Hepatic stellate cell (primary cell): ENCODE measurements at regions not wholly inside any gene's neighbourhood (a gene's known extent, or its start where the extent isn't known, plus 50 kb on each side); places are given as distances from the start of the nearest gene placed in this dataset.
"Not testable (repeated sequence)": the region's sequence is repeated elsewhere in the genome, so short reads cannot be mapped to it uniquely, and the experiment has no call there.

Experiments used
- DNase-seq: peaks from one replicate; pipeline ENCODE4 v3.0.0; 2011; ENCODE audit warnings: low spot score

DNA sequence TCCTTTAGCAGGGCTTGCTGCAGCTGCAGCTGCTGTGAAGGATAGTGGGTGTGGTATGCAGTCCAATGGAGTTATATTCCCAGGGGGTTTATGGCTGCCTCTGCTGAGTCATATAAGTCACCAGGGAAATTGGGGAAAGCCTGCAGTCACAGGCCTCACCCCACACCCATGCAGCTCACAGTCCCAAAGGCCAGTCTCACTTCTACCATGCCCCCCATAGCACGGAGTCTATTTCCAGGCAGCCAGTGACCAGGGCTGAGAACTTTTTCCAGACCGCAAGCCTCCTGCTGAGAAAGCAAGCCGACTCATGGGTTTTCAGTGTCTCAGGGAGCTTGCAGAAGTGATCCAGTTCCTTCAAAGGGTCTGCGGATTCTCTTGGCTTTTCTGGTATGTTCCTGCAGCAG, 322.4 kb upstream of the CLEC14A start:
- peak; percentile 14 for DNase-seq

DNA sequence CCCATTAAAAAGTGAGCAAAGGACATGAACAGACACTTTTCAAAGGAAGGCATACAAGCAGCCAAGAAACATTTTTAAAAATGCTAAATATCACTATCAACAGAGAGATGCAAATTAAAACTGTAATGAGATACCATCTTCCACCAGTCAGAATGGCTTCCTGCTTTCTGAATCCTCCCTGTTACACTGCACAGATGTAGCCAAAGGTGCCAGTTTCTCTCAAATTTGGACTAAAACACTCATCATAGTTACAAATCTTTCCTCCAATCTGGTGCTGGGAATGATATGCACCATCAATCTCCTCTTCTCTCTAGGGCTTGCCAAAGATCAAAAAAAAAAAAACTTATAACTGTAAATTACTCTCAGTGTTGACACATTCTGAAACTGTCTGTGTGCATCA, 311.8 kb upstream of the CLEC14A start:
- DNase-seq: no peak

DNA sequence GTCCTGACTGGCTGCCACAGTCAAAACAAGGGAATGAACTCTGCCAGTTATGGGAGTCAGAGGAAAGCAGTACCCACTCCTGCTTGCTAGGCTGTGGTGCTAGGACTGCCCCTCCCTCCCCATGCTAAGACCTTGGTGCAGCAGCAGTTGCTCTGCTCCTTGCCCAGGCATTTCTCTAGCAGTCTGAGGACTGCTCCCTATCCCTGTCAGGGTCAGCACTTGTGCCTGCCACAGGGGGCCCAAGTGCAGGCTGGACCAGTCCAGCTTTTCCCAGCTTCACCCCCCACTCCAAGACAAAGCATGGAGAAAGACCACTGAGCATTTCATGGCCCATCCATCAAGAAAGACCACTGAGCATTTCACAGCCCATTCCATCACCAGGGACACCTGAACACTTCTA, 305.8 kb upstream of the CLEC14A start:
- DNase-seq: no peak

- DNase-seq: no peak
Measured at GRCh38 chr14:38559711-38560110, 303.8 kb upstream of the CLEC14A start.

DNA sequence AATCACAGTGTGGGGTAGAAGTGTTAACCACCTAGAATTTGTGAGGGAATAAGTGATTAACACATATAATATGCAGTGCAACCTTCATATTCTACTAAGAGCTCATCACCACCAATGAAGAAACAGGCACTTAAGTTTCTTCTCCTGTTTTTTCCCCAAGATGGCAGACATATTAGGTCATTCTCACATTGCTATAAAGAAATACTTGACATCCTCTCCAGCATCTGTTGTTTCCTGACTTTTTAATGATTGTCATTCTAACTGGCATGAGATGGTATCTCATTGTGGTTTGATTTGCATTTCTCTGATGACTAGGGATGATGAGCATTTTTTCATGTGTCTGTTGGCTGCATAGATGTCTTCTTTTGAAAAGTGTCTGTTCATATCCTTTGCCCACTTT, 301.5 kb upstream of the CLEC14A start:
- DNase-seq: not testable (repeated sequence)

DNA sequence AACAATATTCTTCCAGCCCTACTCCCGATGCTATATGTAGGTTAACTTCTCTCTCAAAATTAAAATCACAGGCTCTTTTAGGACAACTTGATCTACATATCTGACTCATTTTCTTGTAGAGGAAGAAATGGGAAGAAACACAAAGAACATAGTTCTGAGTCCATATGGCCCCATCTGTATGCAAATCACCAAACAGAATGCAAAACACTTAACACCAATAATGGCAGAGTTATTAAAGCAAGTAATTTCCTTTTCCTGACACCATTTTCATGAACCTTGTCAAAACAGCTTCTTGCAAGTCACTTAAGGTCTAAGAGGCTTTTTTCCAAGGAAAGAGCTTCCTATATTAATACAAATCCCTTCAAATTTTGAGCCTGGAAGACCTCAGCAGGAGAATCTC, 300.4 kb upstream of the CLEC14A start:
- DNase-seq: no peak

DNA sequence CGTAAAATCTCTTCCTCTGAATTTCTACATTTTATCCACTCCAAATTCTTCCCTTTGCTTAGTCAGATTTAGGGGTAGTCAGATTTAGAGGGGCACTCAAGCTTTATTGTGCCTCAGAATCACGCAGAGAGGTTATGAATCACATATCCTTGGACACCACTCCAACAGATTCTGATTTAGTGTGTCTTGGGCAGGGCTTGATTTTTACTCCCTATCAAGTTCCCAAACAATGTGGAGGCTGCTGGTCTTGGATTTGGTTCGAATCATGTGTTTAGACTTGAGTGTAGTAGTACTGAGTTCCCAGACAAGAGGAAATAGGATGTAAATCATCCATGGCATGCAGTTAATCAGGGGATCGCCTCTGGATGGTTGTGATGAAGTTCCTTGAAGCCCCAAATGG, 298.1 kb upstream of the CLEC14A start:
- no peak for DNase-seq

DNA sequence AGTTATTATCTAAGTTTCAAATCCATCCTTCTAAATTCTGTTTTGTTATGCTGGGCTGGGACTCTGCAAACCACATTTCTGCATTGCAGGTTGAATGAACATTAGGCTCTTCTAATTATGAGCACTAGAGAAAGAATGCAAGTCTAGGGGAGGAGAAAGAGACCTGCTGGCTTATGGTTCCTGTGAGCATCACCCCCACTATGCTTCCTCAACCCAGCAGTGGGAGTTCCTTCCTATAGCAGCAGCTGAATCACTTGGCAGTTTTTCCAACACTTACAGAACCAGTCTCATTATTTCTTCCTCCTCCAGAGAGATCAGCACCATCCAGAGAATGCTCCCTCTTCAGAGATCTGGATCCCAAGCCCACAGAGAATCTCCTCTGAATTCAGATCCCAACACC, 297.7 kb upstream of the CLEC14A start:
- DNase-seq: peak; percentile 16

GRCh38 chr14:38549564-38549963, 293.7 kb upstream of the CLEC14A start:
- no peak for DNase-seq

GRCh38 chr14:38547961-38548490, 292.1 kb upstream of the CLEC14A start:
- DNase-seq: no peak

DNA sequence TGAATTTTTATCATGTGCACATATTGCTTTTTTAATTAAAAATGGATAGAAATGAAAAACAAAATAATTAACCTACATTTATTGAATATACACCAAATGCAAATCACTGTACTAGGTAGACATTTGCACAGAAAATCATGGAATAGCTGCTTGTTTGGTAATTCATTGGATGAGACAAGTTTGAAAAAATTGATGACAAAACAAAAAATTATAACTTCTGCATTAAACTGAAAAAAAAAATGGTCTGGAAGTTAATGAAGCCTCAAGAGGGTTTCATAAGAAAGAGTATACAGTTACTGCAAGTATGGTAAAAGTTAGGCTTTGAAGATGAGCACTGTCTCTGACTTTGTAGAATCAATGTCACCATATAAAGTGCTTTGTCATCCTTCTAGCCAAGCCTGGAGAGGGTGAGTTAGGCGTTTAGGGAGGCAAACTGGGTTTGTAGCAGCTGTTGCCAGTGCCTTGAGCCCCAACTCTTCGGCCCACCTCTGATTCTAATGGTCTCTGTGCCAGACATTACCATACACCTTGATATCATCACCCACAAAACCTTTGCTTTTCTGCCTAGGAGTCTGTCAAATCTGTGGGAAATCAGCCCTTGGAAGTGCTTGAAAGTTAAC, 291.1 kb upstream of the CLEC14A start:
- DNase-seq: no peak

- DNase-seq: no peak
Measured at GRCh38 chr14:38544776-38545175, 288.9 kb upstream of the CLEC14A start.

GRCh38 chr14:38543851-38544250, 288.0 kb upstream of the CLEC14A start:
- DNase-seq: not testable (repeated sequence)

GRCh38 chr14:38538053-38538452, 282.2 kb upstream of the CLEC14A start:
- DNase-seq: not testable (repeated sequence)

DNA sequence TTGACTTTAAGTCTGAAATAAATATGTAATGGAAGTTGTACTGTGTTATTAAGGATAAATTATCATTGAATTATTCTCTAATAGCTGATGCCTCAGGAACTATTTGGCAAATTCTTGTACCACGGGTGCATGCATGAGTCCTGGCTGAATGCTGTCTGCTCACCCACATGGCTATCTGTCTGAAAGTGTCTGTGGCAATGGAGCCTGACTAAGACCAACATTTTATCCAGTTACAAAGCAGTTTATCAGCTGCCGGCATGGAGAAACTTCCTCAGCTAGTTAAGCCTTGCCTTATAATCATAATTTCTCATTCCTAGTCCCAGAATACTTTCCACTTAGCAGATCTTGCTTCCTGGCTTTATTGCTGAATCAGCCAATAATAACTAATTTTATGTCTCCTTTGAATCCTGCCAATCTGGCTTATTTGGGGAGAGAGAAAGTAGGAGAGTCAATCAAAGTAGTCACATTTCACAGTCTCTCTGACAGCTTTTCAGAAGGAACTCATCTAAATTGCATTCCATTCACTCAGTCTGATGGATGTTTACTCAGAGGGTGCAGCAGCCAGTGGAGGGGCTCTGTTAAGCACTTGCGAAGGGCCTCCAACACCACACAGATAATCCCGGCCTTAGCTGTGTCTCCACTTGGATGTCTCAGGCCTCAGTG, 280.6 kb upstream of the CLEC14A start:
- DNase-seq: no peak

GRCh38 chr14:38528582-38528981, 272.7 kb upstream of the CLEC14A start:
- no peak for DNase-seq

DNA sequence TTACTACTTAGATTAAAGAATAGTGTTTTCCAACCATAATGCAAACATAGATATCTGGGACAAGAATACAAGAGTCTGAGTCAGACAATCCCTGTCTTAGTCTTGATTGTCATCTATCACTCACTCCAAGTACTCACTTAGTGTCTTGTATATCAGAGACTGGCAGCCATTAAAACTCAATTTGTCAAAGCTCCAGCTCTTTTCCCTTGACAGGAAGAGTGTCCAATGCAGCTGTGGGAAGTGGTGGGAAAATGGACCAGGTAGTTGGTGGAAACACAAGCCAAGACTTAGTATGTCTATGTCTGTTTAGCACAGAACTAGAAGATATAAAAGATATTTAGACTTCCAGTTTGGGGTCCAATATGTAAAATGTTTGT, 271.6 kb upstream of the CLEC14A start:
- DNase-seq: no peak

GRCh38 chr14:38526826-38527501, 271.1 kb upstream of the CLEC14A start:
- DNase-seq: no peak

GRCh38 chr14:38524636-38525509, 269.0 kb upstream of the CLEC14A start:
- DNase-seq: no peak

DNA sequence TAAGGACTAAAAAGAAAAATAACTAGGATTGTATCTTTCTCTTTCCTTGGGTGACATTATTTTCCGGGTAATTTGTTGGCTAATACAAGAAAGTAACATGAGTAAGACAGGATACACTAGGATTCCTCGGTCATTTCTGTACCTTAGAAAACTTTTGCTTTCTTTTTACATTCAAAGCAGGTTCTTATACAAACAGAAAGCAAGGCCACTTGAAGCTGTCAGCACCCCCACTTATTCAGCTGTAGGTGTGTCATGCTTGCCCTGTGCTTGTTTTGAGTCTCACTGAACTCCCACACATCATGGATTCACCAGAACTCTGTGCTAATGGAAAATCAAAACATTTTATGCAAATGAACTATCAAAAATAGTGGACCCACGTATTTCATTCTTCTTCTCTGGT, 266.8 kb upstream of the CLEC14A start:
- no peak for DNase-seq

DNA sequence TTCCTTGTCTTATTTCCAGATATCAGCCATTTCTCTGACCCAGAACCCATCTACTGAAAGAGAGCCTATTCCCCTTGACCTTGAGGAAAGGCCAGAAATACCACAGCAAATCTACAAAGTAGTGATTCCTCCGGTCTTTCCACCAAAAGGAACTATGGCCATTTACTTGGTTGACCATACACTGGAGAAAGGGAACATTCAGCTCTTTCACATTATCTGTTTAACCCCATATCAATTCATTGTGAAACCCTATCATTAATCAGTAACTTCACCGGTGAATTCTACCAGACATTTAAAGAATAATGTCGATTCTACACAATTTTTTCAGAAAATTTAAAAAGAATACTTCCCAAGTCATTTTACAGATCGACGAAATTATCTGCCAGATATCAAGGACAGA, 265.7 kb upstream of the CLEC14A start:
- DNase-seq: no peak

DNA sequence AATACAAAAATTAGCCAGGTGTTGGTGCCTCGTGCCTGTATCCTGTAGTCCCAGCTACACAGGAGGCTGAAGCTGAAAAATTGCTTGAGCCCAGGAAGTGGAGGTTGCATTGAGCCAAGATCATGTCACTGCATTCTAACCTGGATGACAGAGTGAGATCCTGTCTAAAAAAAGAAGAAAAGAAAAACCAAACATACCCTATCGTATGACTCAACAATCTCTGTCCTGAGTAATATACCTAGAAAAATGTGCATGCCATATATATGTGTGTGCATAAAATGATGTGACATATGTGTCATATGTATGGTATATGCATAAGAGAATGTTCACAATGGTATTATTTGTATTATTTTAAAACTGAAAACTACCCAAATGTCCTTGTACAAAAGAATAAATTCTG, 261.5 kb upstream of the CLEC14A start:
- DNase-seq: no peak
